Heart right ventricle (tissue), 16 donors: ENCODE measurements at regions not wholly inside any gene's neighbourhood (a gene's known extent, or its start where the extent isn't known, plus 50 kb on each side); places are given as distances from the start of the nearest gene placed in this dataset.

Experiments
- ATAC-seq, 8 donors: fragments of 200-7000 bp; cut with Tn5 transposase; one replicate each; pipeline ENCODE4 v1.9.1; 2020; ENCODE audit warnings: mild to moderate bottlenecking in 8 of 8, moderate library complexity in 8 of 8, moderate number of reproducible peaks in 1 of 8
- DNase-seq, 2 donors: peaks; one replicate each; pipeline ENCODE4 v3.0.0-alpha.2; 2020
- H3K27ac ChIP-seq, 10 donors: fragments of 200-600 bp; sonication (generic) in 2 of 10; one replicate each; pipeline versions ENCODE4 v1.5.0 to v1.8.0; 2020 to 2022; ENCODE audit warnings: mild to moderate bottlenecking in 3 of 10
- H3K27me3 ChIP-seq, 7 donors: fragments of 200-600 bp; one replicate each; pipeline ENCODE4 v1.8.0; 2021 to 2022; ENCODE audit warnings: mild to moderate bottlenecking in 2 of 7
- H3K36me3 ChIP-seq, 9 donors: fragments of 200-600 bp; sonication (generic) in 1 of 9; one replicate each; pipeline versions ENCODE4 v1.5.0 to v1.8.0; 2020 to 2022; ENCODE audit warnings: mild to moderate bottlenecking in 2 of 9
- H3K4me1 ChIP-seq, 9 donors: fragments of 200-600 bp; sonication (generic) in 1 of 9; one replicate each; pipeline versions ENCODE4 v1.5.0 to v1.8.0; 2020 to 2022; ENCODE audit warnings: mild to moderate bottlenecking in 4 of 9
- H3K4me3 ChIP-seq, 10 donors: fragments of 200-600 bp; sonication (generic) in 2 of 10; one replicate each; pipeline versions ENCODE4 v1.5.0 to v1.8.0; 2020 to 2022; ENCODE audit warnings: mild to moderate bottlenecking in 7 of 10, moderate library complexity in 2 of 10
- H3K9me3 ChIP-seq, 11 donors: fragments of 200-600 bp in 10 of 11; sonication (generic) in 2 of 11; one replicate each; pipeline versions ENCODE4 v1.5.0 to v1.8.0; 2013 to 2022; ENCODE audit warnings: mild to moderate bottlenecking in 2 of 11, control low read depth in 1 of 11, moderate library complexity in 1 of 11
- CTCF ChIP-seq, 9 donors: fragments of 200-600 bp; sonication (generic) in 2 of 9; IDR thresholded peaks; one replicate each; pipeline versions ENCODE4 v1.5.0 to v1.8.0; 2021 to 2022; ENCODE audit warnings: antibody characterized with exemption in 9 of 9, mild to moderate bottlenecking in 5 of 9, moderate library complexity in 1 of 9
- WGBS, 2 donors: extraction: QIAGEN DNeasy Blood & Tissue Kit; methylation state at CpG; one replicate each; pipeline ENCODE4 v1.1.7; 2013; ENCODE audit warnings: inconsistent platforms in 1 of 2; 5-methylcytosine and 5-hydroxymethylcytosine counted together
- intact Hi-C, 10 donors: fragments of 100-400 bp; cut with DNase I; formaldehyde crosslinking; loops; one replicate each; pipeline versions ENCODE4 v1.11.1 to v1.14.2; 2022
- donor health status: Arrhythmogenic right ventricular cardiomyopathy.
- donor health status: ischemic (EF 13 %, LVEDD 7.1; RV severe dilation, severe dysfunction).
- donor health status: healthy with polysubstance abuse.
- donor health status: DM: no; HTN: yes; CAD: no.
- donor health status: DM: no; HTN: no; CAD: no.
- donor health status: ischemic (EF 25% LVEDD 6.9; RV normal size, moderate dysfunction).
- donor health status: ischemic (EF 25% LVEDD 5.7; RV mildly dilated, moderate dysfunction).
- donor health status: healthy.
- donor health status: DM: yes; HTN: yes; CAD: no.
- donor health status: Ischemic cardiomyopathy.
- donor health status: ischemic (EF 35%, LVEDD 5.7; RV mildly dilated, moderate dysfunction).
- donor health status: nonischemic (EF 11% LVEDD 7.7; RV severe dilation, severe dysfunction).
- donor health status: DM: yes; HTN: yes; CAD: no.
- donor health status: PGD.
- donor health status: ischemic (EF 29% LVEDD 5.4; RV normal size, mild dysfunction).
- donor health status: nonischemic (EF 23%, LVEDD 6.1; RV moderate dilation, normal function).

GRCh38 chr5:35285011-35285410 lies 54.7 kb upstream of the PRLR start:
- TF ChIP-seq CTCF (IDR thresholded peaks at IDR 0.05) = no peak
- H3K4me1 ChIP-seq = no peaks in the 10 kb centered on the region
- no peaks in the 10 kb centered on the region for H3K27me3 ChIP-seq
- no peak overlapping the region for H3K27ac ChIP-seq
- intact Hi-C loops = no loop called here
- no peaks in the 10 kb centered on the region for H3K36me3 ChIP-seq
- H3K9me3 ChIP-seq = peaks cover 0 to 9% (median 0%) of the 10 kb centered on the region in 11 donors
- ATAC-seq (no peak), DNase-seq (no peak)
- H3K4me3 ChIP-seq = no peak overlapping the region
- 53 to 69% methylated on average over 1 of the region's 1 CpG for WGBS, 2 donors

- Histone ChIP-seq H3K4me3 (no peak overlapping the region), H3K27ac (no peak overlapping the region), H3K9me3 (peaks cover 0 to 11% (median 0%) of the 10 kb centered on the region in 11 donors), H3K36me3 (no peaks in the 10 kb centered on the region), H3K27me3 (no peaks in the 10 kb centered on the region), H3K4me1 (no peaks in the 10 kb centered on the region)
- DNase-seq = no peak
- no peak for TF ChIP-seq CTCF (IDR thresholded peaks at IDR 0.05)
- ATAC-seq = no peak
- intact Hi-C loops = no loop called here
These were observed 54.1 kb upstream of the PRLR start for GRCh38 chr5:35284364-35284763.

- H3K4me3 ChIP-seq = no peak overlapping the region
- peaks cover 0 to 19% (median 0%) of the 10 kb centered on the region in 11 donors for H3K9me3 ChIP-seq
- no peak overlapping the region for H3K27ac ChIP-seq
- intact Hi-C loops = no loop called here
- no peaks in the 10 kb centered on the region for H3K4me1 ChIP-seq
- H3K36me3 ChIP-seq = no peaks in the 10 kb centered on the region
- DNase-seq = no peak
- TF ChIP-seq CTCF (IDR thresholded peaks at IDR 0.05) = no peak
- no peak for ATAC-seq
- no peaks in the 10 kb centered on the region for H3K27me3 ChIP-seq
- 50 to 69% methylated on average over 1 of the region's 1 CpG for WGBS, 2 donors
These were observed 52.5 kb upstream of the PRLR start for GRCh38 chr5:35282810-35283209.

DNA sequence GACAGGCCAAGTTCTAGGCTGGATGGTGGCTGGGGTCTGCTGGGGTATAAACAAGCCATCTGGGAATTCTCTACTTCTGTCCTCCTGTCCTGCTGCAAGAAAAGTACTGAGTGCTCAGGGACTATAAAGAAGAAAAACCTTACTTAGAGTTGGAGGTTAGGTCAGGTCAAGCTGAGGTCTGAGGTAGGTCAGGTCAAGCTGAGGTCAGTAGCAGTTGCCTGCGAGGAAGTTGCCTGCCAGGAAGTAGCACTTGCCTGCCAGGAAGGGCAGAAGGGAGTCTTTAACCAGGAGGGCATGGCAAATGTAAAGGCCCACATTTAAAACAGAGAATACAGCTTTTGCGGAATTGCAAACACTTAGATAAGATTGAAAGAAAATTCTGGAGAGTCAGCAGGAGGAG lies 51.3 kb upstream of the PRLR start:
- Histone ChIP-seq H3K9me3 (peaks cover 0 to 19% (median 0%) of the 10 kb centered on the region in 11 donors), H3K36me3 (no peaks in the 10 kb centered on the region), H3K4me3 (no peak overlapping the region), H3K27me3 (no peaks in the 10 kb centered on the region), H3K27ac (no peak overlapping the region), H3K4me1 (no peaks in the 10 kb centered on the region)
- ATAC-seq = no peak
- intact Hi-C loops = no loop called here
- no peak for TF ChIP-seq CTCF (IDR thresholded peaks at IDR 0.05)
- DNase-seq = no peak
- WGBS, 2 donors = 65 to 66% methylated on average over 2 of the region's 2 CpGs
